WTC11 (cell line): ENCODE measurements at regions not wholly inside any gene's neighbourhood (a gene's known extent, or its start where the extent isn't known, plus 50 kb on each side); places are given as distances from the start of the nearest gene placed in this dataset.

Experiments
- ATAC-seq: fragments of 200-7000 bp; cut with Tn5 transposase; 2 replicates; pipeline ENCODE4 v1.10.0; 2021; ENCODE audit warnings: mild to moderate bottlenecking, moderate library complexity
- CTCF ChIA-PET: fragments of 300-600 bp; sonication (Branson Sonifier 250); formaldehyde crosslinking; loops from one replicate; lab custom pipeline; 2021; ENCODE audit warnings: antibody characterized with exemption; lab: Charles Lee
- POLR2A ChIA-PET: fragments of 350-600 bp; sonication (Branson Sonifier 250); formaldehyde crosslinking; loops from one replicate; lab custom pipeline; 2021; ENCODE audit warnings: antibody characterized with exemption; lab: Charles Lee
- DNase-seq: peaks from one replicate; pipeline ENCODE4 v3.0.0; 2021; ENCODE audit warnings: low spot score
- H3K27ac Mint-ChIP-seq: 2 replicates; pipeline ENCODE4 v1.8.0; 2021; ENCODE audit warnings: mixed read lengths
- H3K27me3 Mint-ChIP-seq: 2 replicates; pipeline ENCODE4 v1.8.0; 2021; ENCODE audit warnings: low read depth, mild to moderate bottlenecking, moderate library complexity, mixed read lengths
- H3K36me3 Mint-ChIP-seq: 2 replicates; pipeline ENCODE4 v1.8.0; 2021; ENCODE audit warnings: mixed read lengths
- H3K4me1 Mint-ChIP-seq: 2 replicates; pipeline ENCODE4 v1.8.0; 2022; ENCODE audit warnings: mixed read lengths
- H3K4me3 Mint-ChIP-seq: 2 replicates; pipeline ENCODE4 v1.8.0; 2021; ENCODE audit warnings: mild to moderate bottlenecking, moderate library complexity, mixed read lengths
- H3K9me3 Mint-ChIP-seq: 2 replicates; pipeline ENCODE4 v1.8.0; 2021; ENCODE audit warnings: mixed read lengths
- FOXJ3 ChIP-seq: sonication (generic); formaldehyde crosslinking; IDR thresholded peaks from 2 replicates; pipeline ENCODE4 v1.9.0; 2021; ENCODE audit warnings: missing genetic modification reagents, mild to moderate bottlenecking, borderline replicate concordance
- JAZF1 ChIP-seq: fragments of 250-450 bp; sonication (Bioruptor Pico); IDR thresholded peaks from 2 replicates; pipeline ENCODE4 v1.9.0; 2021; ENCODE audit warnings: moderate library complexity, mild to moderate bottlenecking, inconsistent platforms
- JUN ChIP-seq: sonication (generic); formaldehyde crosslinking; IDR thresholded peaks from 2 replicates; pipeline ENCODE4 v1.8.0; 2023; ENCODE audit warnings: mild to moderate bottlenecking, missing genetic modification reagents
- NFATC4 ChIP-seq: fragments of 250-450 bp; sonication (Bioruptor Pico); IDR thresholded peaks from 2 replicates; pipeline ENCODE4 v1.9.0; 2021; ENCODE audit warnings: mild to moderate bottlenecking
- NFE2L1 ChIP-seq: sonication (generic); formaldehyde crosslinking; IDR thresholded peaks from 2 replicates; pipeline ENCODE4 v1.8.1; 2023; ENCODE audit warnings: missing genetic modification reagents
- RORB ChIP-seq: fragments of 250-450 bp; sonication (Bioruptor Pico); IDR thresholded peaks from 2 replicates; pipeline ENCODE4 v1.9.0; 2021; ENCODE audit warnings: mild to moderate bottlenecking
- ZBTB21 ChIP-seq: sonication (generic); formaldehyde crosslinking; IDR thresholded peaks from 2 replicates; pipeline ENCODE4 v1.8.1; 2023; ENCODE audit warnings: mild to moderate bottlenecking, missing genetic modification reagents, borderline replicate concordance
- ZNF232 ChIP-seq: sonication (generic); formaldehyde crosslinking; IDR thresholded peaks from 2 replicates; pipeline ENCODE4 v1.8.0; 2022; ENCODE audit warnings: mild to moderate bottlenecking, missing genetic modification reagents
- ZNF317 ChIP-seq: sonication (generic); formaldehyde crosslinking; IDR thresholded peaks from 2 replicates; pipeline ENCODE4 v1.8.1; 2023; ENCODE audit warnings: low read depth, mild to moderate bottlenecking, moderate library complexity, missing genetic modification reagents, borderline replicate concordance
- TF ChIP-seq, protein P1 (sequence below): sonication (generic); formaldehyde crosslinking; IDR thresholded peaks from 2 replicates; pipeline ENCODE4 v1.8.0; 2022; ENCODE audit warnings: mild to moderate bottlenecking, missing genetic modification reagents
- TF ChIP-seq, protein P2 (sequence below): sonication (generic); formaldehyde crosslinking; IDR thresholded peaks from 2 replicates; pipeline ENCODE4 v1.8.0; 2023; ENCODE audit warnings: mild to moderate bottlenecking, missing genetic modification reagents
- TF ChIP-seq, protein P3 (sequence below): sonication (generic); formaldehyde crosslinking; IDR thresholded peaks from 2 replicates; pipeline ENCODE4 v1.8.1; 2022; ENCODE audit warnings: missing genetic modification reagents, borderline replicate concordance
- TF ChIP-seq, protein P4 (sequence below): fragments of 250-450 bp; sonication (Bioruptor Pico); IDR thresholded peaks from 2 replicates; pipeline ENCODE4 v1.9.0; 2021; ENCODE audit warnings: moderate library complexity, mild to moderate bottlenecking, inconsistent platforms, borderline replicate concordance
- TF ChIP-seq, protein P5 (sequence below): sonication (generic); formaldehyde crosslinking; IDR thresholded peaks from 2 replicates; pipeline ENCODE4 v1.8.1; 2023; ENCODE audit warnings: mild to moderate bottlenecking, missing genetic modification reagents, borderline replicate concordance
- TF ChIP-seq, protein P6 (sequence below): sonication (generic); formaldehyde crosslinking; IDR thresholded peaks from 2 replicates; pipeline ENCODE4 v1.8.0; 2023; ENCODE audit warnings: missing genetic modification reagents
- TF ChIP-seq, protein P7 (sequence below): sonication (generic); formaldehyde crosslinking; IDR thresholded peaks from 2 replicates; pipeline ENCODE4 v1.8.1; 2023; ENCODE audit warnings: mild to moderate bottlenecking, missing genetic modification reagents
- TF ChIP-seq, protein P8 (sequence below): sonication (generic); formaldehyde crosslinking; IDR thresholded peaks from 2 replicates; pipeline ENCODE4 v1.8.1; 2022; ENCODE audit warnings: low read depth, mild to moderate bottlenecking, moderate library complexity, missing genetic modification reagents, borderline replicate concordance
- TF ChIP-seq, protein P9 (sequence below): fragments of 200-600 bp; IDR thresholded peaks from 2 replicates; pipeline ENCODE4 v1.8.0; 2022; ENCODE audit warnings: antibody characterized with exemption

DNA sequence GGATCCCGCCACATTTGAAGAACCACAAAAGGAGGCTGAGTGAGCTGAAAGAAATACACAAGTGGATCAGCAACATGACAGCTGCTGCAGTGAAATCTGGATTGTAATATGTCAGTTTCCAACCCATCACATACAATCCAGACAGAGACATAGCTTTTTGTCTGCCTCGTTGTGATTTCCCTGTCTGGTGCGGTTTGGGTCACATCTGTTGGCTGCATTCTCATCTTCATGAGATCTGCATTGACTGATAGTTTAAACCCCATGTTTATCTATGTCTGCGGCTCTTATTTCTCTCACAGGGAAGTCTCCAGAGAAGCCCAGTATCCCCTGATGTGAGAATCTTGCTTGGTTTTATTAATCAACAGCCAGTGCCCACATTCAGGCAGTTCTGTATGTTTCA lies 403.1 kb upstream of the ZNF608 start:
- no peaks in the 10 kb centered on the region for H3K9me3 Mint-ChIP-seq
- no peaks in the 10 kb centered on the region for H3K36me3 Mint-ChIP-seq
- H3K4me1 Mint-ChIP-seq: peaks cover 53% of the 10 kb centered on the region
- ChIA-PET CTCF (no interaction called here), POLR2A (no interaction called here)
- no peak overlapping the region for H3K4me3 Mint-ChIP-seq
- TF ChIP-seq RORB (CRISPR knock-in tag): no peak
- TF ChIP-seq, protein P1, sequence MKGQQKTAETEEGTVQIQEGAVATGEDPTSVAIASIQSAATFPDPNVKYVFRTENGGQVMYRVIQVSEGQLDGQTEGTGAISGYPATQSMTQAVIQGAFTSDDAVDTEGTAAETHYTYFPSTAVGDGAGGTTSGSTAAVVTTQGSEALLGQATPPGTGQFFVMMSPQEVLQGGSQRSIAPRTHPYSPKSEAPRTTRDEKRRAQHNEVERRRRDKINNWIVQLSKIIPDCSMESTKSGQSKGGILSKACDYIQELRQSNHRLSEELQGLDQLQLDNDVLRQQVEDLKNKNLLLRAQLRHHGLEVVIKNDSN (CRISPR knock-in tag): no peak
- no peak for TF ChIP-seq FOXJ3
- TF ChIP-seq, protein P2, sequence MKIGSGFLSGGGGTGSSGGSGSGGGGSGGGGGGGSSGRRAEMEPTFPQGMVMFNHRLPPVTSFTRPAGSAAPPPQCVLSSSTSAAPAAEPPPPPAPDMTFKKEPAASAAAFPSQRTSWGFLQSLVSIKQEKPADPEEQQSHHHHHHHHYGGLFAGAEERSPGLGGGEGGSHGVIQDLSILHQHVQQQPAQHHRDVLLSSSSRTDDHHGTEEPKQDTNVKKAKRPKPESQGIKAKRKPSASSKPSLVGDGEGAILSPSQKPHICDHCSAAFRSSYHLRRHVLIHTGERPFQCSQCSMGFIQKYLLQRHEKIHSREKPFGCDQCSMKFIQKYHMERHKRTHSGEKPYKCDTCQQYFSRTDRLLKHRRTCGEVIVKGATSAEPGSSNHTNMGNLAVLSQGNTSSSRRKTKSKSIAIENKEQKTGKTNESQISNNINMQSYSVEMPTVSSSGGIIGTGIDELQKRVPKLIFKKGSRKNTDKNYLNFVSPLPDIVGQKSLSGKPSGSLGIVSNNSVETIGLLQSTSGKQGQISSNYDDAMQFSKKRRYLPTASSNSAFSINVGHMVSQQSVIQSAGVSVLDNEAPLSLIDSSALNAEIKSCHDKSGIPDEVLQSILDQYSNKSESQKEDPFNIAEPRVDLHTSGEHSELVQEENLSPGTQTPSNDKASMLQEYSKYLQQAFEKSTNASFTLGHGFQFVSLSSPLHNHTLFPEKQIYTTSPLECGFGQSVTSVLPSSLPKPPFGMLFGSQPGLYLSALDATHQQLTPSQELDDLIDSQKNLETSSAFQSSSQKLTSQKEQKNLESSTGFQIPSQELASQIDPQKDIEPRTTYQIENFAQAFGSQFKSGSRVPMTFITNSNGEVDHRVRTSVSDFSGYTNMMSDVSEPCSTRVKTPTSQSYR (CRISPR knock-in tag): no peak
- TF ChIP-seq, protein P3, sequence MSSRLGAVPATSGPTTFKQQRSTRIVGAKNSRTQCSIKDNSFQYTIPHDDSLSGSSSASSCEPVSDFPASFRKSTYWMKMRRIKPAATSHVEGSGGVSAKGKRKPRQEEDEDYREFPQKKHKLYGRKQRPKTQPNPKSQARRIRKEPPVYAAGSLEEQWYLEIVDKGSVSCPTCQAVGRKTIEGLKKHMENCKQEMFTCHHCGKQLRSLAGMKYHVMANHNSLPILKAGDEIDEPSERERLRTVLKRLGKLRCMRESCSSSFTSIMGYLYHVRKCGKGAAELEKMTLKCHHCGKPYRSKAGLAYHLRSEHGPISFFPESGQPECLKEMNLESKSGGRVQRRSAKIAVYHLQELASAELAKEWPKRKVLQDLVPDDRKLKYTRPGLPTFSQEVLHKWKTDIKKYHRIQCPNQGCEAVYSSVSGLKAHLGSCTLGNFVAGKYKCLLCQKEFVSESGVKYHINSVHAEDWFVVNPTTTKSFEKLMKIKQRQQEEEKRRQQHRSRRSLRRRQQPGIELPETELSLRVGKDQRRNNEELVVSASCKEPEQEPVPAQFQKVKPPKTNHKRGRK (CRISPR knock-in tag): no peak
- TF ChIP-seq, protein P4, sequence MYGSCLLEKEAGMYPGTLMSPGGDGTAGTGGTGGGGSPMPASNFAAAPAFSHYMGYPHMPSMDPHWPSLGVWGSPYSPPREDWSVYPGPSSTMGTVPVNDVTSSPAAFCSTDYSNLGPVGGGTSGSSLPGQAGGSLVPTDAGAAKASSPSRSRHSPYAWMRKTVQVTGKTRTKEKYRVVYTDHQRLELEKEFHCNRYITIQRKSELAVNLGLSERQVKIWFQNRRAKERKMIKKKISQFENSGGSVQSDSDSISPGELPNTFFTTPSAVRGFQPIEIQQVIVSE (CRISPR knock-in tag): no peak
- no peak for TF ChIP-seq NFATC4 (CRISPR knock-in tag)
- no peak for TF ChIP-seq NFE2L1 (CRISPR knock-in tag)
- no peak for TF ChIP-seq ZBTB21
- DNase-seq: no peak
- H3K27me3 Mint-ChIP-seq: no peaks in the 10 kb centered on the region
- ATAC-seq: no peak
- no peak overlapping the region for H3K27ac Mint-ChIP-seq

DNA sequence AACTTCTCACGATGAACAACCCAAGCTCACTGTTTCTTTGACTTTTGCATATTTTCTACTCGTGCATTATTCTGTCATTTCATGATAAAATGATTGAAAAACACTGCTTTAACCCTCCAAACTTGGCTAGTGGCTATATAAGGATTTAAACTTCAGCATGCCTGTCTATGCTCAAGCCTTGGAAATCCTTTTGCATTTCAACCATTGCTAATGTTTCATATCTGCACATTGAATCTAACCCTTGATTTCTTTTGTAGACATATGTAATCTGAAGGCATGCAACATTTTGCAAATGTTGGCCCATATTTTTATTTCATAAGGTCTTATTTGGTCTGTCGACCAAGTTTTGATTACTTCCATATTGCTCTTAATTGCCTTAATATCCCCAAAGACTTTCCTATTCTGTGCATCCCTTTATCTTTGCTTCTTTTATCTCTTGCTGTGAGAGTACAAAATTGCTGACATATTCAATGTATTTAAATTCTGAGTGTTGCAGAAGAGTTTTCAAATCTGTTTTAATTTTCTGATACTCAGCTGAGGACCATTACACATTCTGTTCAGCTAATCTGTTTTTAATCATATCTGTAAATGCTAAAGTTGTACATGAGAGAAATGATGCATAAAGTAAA lies 403.7 kb upstream of the ZNF608 start:
- no peaks in the 10 kb centered on the region for H3K36me3 Mint-ChIP-seq
- ChIA-PET POLR2A (no interaction called here), CTCF (no interaction called here)
- DNase-seq (no peak), ATAC-seq (no peak)
- no peaks in the 10 kb centered on the region for H3K9me3 Mint-ChIP-seq
- H3K27me3 Mint-ChIP-seq: no peaks in the 10 kb centered on the region
- H3K4me3 Mint-ChIP-seq: no peak overlapping the region
- no peak overlapping the region for H3K27ac Mint-ChIP-seq
- H3K4me1 Mint-ChIP-seq: peaks cover 58% of the 10 kb centered on the region
- TF ChIP-seq ZNF232 (CRISPR knock-in tag) (no peak), ZNF317 (no peak), JAZF1 (CRISPR knock-in tag) (no peak), JUN (CRISPR knock-in tag) (no peak)
- TF ChIP-seq, protein P5, sequence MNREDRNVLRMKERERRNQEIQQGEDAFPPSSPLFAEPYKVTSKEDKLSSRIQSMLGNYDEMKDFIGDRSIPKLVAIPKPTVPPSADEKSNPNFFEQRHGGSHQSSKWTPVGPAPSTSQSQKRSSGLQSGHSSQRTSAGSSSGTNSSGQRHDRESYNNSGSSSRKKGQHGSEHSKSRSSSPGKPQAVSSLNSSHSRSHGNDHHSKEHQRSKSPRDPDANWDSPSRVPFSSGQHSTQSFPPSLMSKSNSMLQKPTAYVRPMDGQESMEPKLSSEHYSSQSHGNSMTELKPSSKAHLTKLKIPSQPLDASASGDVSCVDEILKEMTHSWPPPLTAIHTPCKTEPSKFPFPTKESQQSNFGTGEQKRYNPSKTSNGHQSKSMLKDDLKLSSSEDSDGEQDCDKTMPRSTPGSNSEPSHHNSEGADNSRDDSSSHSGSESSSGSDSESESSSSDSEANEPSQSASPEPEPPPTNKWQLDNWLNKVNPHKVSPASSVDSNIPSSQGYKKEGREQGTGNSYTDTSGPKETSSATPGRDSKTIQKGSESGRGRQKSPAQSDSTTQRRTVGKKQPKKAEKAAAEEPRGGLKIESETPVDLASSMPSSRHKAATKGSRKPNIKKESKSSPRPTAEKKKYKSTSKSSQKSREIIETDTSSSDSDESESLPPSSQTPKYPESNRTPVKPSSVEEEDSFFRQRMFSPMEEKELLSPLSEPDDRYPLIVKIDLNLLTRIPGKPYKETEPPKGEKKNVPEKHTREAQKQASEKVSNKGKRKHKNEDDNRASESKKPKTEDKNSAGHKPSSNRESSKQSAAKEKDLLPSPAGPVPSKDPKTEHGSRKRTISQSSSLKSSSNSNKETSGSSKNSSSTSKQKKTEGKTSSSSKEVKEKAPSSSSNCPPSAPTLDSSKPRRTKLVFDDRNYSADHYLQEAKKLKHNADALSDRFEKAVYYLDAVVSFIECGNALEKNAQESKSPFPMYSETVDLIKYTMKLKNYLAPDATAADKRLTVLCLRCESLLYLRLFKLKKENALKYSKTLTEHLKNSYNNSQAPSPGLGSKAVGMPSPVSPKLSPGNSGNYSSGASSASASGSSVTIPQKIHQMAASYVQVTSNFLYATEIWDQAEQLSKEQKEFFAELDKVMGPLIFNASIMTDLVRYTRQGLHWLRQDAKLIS: no peak
- TF ChIP-seq, protein P6, sequence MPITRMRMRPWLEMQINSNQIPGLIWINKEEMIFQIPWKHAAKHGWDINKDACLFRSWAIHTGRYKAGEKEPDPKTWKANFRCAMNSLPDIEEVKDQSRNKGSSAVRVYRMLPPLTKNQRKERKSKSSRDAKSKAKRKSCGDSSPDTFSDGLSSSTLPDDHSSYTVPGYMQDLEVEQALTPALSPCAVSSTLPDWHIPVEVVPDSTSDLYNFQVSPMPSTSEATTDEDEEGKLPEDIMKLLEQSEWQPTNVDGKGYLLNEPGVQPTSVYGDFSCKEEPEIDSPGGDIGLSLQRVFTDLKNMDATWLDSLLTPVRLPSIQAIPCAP (CRISPR knock-in tag): no peak
- TF ChIP-seq, protein P7, sequence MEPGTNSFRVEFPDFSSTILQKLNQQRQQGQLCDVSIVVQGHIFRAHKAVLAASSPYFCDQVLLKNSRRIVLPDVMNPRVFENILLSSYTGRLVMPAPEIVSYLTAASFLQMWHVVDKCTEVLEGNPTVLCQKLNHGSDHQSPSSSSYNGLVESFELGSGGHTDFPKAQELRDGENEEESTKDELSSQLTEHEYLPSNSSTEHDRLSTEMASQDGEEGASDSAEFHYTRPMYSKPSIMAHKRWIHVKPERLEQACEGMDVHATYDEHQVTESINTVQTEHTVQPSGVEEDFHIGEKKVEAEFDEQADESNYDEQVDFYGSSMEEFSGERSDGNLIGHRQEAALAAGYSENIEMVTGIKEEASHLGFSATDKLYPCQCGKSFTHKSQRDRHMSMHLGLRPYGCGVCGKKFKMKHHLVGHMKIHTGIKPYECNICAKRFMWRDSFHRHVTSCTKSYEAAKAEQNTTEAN (CRISPR knock-in tag): no peak
- TF ChIP-seq, protein P8, sequence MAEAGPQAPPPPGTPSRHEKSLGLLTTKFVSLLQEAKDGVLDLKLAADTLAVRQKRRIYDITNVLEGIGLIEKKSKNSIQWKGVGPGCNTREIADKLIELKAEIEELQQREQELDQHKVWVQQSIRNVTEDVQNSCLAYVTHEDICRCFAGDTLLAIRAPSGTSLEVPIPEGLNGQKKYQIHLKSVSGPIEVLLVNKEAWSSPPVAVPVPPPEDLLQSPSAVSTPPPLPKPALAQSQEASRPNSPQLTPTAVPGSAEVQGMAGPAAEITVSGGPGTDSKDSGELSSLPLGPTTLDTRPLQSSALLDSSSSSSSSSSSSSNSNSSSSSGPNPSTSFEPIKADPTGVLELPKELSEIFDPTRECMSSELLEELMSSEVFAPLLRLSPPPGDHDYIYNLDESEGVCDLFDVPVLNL (CRISPR knock-in tag): no peak
- TF ChIP-seq, protein P9, sequence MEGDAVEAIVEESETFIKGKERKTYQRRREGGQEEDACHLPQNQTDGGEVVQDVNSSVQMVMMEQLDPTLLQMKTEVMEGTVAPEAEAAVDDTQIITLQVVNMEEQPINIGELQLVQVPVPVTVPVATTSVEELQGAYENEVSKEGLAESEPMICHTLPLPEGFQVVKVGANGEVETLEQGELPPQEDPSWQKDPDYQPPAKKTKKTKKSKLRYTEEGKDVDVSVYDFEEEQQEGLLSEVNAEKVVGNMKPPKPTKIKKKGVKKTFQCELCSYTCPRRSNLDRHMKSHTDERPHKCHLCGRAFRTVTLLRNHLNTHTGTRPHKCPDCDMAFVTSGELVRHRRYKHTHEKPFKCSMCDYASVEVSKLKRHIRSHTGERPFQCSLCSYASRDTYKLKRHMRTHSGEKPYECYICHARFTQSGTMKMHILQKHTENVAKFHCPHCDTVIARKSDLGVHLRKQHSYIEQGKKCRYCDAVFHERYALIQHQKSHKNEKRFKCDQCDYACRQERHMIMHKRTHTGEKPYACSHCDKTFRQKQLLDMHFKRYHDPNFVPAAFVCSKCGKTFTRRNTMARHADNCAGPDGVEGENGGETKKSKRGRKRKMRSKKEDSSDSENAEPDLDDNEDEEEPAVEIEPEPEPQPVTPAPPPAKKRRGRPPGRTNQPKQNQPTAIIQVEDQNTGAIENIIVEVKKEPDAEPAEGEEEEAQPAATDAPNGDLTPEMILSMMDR: no peak
